Endometrium (tissue), 2 donors: ENCODE measurements at regions not wholly inside any gene's neighbourhood (a gene's known extent, or its start where the extent isn't known, plus 50 kb on each side); places are given as distances from the start of the nearest gene placed in this dataset.

Source experiments
- FAIRE-seq: peaks from 2 replicates; lab custom pipeline; 2012; peaks lifted over from hg19 to GRCh38; lab: Jason Lieb, UNC
- donor health status: control.
- donor health status: control.

- no peak for FAIRE-seq
Measured at GRCh38 chr16:80079072-80079471, 461.7 kb upstream of the DYNLRB2 start.

- no peak for FAIRE-seq
Measured at GRCh38 chr16:80077696-80078095, 463.1 kb upstream of the DYNLRB2 start.

GRCh38 chr16:80074329-80074728 lies 466.5 kb upstream of the DYNLRB2 start:
- no peak for FAIRE-seq

- FAIRE-seq: no peak
Measured at GRCh38 chr16:80071964-80072456, 468.8 kb upstream of the DYNLRB2 start.

GRCh38 chr16:80066805-80067580 lies 466.5 kb upstream of the MAF start:
- FAIRE-seq: no peak

- no peak for FAIRE-seq
Measured at GRCh38 chr16:80065541-80065940, 465.0 kb upstream of the MAF start.

- no peak for FAIRE-seq
Measured at GRCh38 chr16:80063713-80064069, 463.2 kb upstream of the MAF start.

- no peak for FAIRE-seq
Measured at GRCh38 chr16:80063031-80063712, 462.6 kb upstream of the MAF start.

GRCh38 chr16:80062361-80063030 lies 462.0 kb upstream of the MAF start:
- FAIRE-seq: no peak

- no peak for FAIRE-seq
Measured at GRCh38 chr16:80060470-80060869, 459.9 kb upstream of the MAF start.

GRCh38 chr16:80059836-80060235 lies 459.3 kb upstream of the MAF start:
- no peak for FAIRE-seq

- FAIRE-seq: no peak
Measured at GRCh38 chr16:80058214-80058613, 457.7 kb upstream of the MAF start.

GRCh38 chr16:80056324-80056723 lies 455.8 kb upstream of the MAF start:
- no peak for FAIRE-seq

- FAIRE-seq: no peak
Measured at GRCh38 chr16:80055831-80056230, 455.3 kb upstream of the MAF start.

- no peak for FAIRE-seq
Measured at GRCh38 chr16:80054647-80055046, 454.1 kb upstream of the MAF start.

- no peak for FAIRE-seq
Measured at GRCh38 chr16:80051040-80051439, 450.5 kb upstream of the MAF start.

- no peak for FAIRE-seq
Measured at GRCh38 chr16:80048250-80048649, 447.7 kb upstream of the MAF start.

GRCh38 chr16:80047842-80048241 lies 447.3 kb upstream of the MAF start:
- FAIRE-seq: no peak

GRCh38 chr16:80046848-80047247 lies 446.3 kb upstream of the MAF start:
- FAIRE-seq: no peak

GRCh38 chr16:80046261-80046660 lies 445.7 kb upstream of the MAF start:
- FAIRE-seq: no peak

- FAIRE-seq: no peak
Measured at GRCh38 chr16:80045861-80046260, 445.3 kb upstream of the MAF start.

GRCh38 chr16:80041410-80041809 lies 440.9 kb upstream of the MAF start:
- no peak for FAIRE-seq

- no peak for FAIRE-seq
Measured at GRCh38 chr16:80040814-80041213, 440.3 kb upstream of the MAF start.
